ENCODE measurements at regions not wholly inside any gene's neighbourhood (a gene's known extent, or its start where the extent isn't known, plus 50 kb on each side); places are given as distances from the start of the nearest gene placed in this dataset.

- H3K27ac Mint-ChIP-seq (ENCODE audit: unreplicated experiment) = no peak overlapping the region
- TF ChIP-seq CTCF (IDR thresholded peaks at IDR 0.05; ENCODE audit: unreplicated experiment) = no peak
- DNase-seq (ENCODE audit: low spot score) = no peak
- H3K9me3 Mint-ChIP-seq (ENCODE audit: unreplicated experiment) = no peaks in the 10 kb centered on the region
- H3K4me3 Mint-ChIP-seq (ENCODE audit: unreplicated experiment) = no peak overlapping the region
- H3K4me1 Mint-ChIP-seq (ENCODE audit: unreplicated experiment) = no peaks in the 10 kb centered on the region
- no peaks in the 10 kb centered on the region for H3K36me3 Mint-ChIP-seq (ENCODE audit: low read depth, unreplicated experiment)
- H3K27me3 Mint-ChIP-seq (ENCODE audit: unreplicated experiment) = no peaks in the 10 kb centered on the region
Observed at GRCh38 chr3:102106416-102107097, 257.2 kb downstream of the NFKBIZ start.

GRCh38 chr3:102112704-102113230 lies 263.5 kb downstream of the NFKBIZ start:
- Mint-ChIP-seq H3K9me3 (ENCODE audit: unreplicated experiment) (no peaks in the 10 kb centered on the region), H3K27me3 (ENCODE audit: unreplicated experiment) (no peaks in the 10 kb centered on the region), H3K4me1 (ENCODE audit: unreplicated experiment) (no peaks in the 10 kb centered on the region), H3K36me3 (ENCODE audit: low read depth, unreplicated experiment) (no peaks in the 10 kb centered on the region), H3K27ac (ENCODE audit: unreplicated experiment) (no peak overlapping the region), H3K4me3 (ENCODE audit: unreplicated experiment) (no peak overlapping the region)
- no peak for DNase-seq (ENCODE audit: low spot score)
- TF ChIP-seq CTCF (IDR thresholded peaks at IDR 0.05; ENCODE audit: unreplicated experiment) = no peak

GRCh38 chr3:102113421-102114041 lies 264.2 kb downstream of the NFKBIZ start:
- H3K9me3 Mint-ChIP-seq (ENCODE audit: unreplicated experiment) = no peaks in the 10 kb centered on the region
- no peaks in the 10 kb centered on the region for H3K36me3 Mint-ChIP-seq (ENCODE audit: low read depth, unreplicated experiment)
- H3K4me1 Mint-ChIP-seq (ENCODE audit: unreplicated experiment) = no peaks in the 10 kb centered on the region
- no peak for DNase-seq (ENCODE audit: low spot score)
- H3K27ac Mint-ChIP-seq (ENCODE audit: unreplicated experiment) = no peak overlapping the region
- no peak for TF ChIP-seq CTCF (IDR thresholded peaks at IDR 0.05; ENCODE audit: unreplicated experiment)
- no peak overlapping the region for H3K4me3 Mint-ChIP-seq (ENCODE audit: unreplicated experiment)
- H3K27me3 Mint-ChIP-seq (ENCODE audit: unreplicated experiment) = no peaks in the 10 kb centered on the region

- no peak for DNase-seq (ENCODE audit: low spot score)
- Mint-ChIP-seq H3K4me3 (ENCODE audit: unreplicated experiment) (no peak overlapping the region), H3K36me3 (ENCODE audit: low read depth, unreplicated experiment) (no peaks in the 10 kb centered on the region), H3K27me3 (ENCODE audit: unreplicated experiment) (no peaks in the 10 kb centered on the region), H3K27ac (ENCODE audit: unreplicated experiment) (no peak overlapping the region), H3K4me1 (ENCODE audit: unreplicated experiment) (no peaks in the 10 kb centered on the region), H3K9me3 (ENCODE audit: unreplicated experiment) (no peaks in the 10 kb centered on the region)
- no peak for TF ChIP-seq CTCF (IDR thresholded peaks at IDR 0.05; ENCODE audit: unreplicated experiment)
Observed at GRCh38 chr3:102114264-102114979, 265.1 kb downstream of the NFKBIZ start.
